SW480 (cell line): ENCODE measurements at regions not wholly inside any gene's neighbourhood (a gene's known extent, or its start where the extent isn't known, plus 50 kb on each side); places are given as distances from the start of the nearest gene placed in this dataset.
A peak's percentile ranks its signal among the peaks of the same experiment; 100 is the strongest.
"Not testable (repeated sequence)": the region's sequence is repeated elsewhere in the genome, so short reads cannot be mapped to it uniquely, and the experiment has no call there.

ENCODE experiments used
- DNase-seq: peaks from one replicate; pipeline ENCODE4 v3.0.0-alpha.2; 2016; ENCODE audit warnings: low spot score

DNA sequence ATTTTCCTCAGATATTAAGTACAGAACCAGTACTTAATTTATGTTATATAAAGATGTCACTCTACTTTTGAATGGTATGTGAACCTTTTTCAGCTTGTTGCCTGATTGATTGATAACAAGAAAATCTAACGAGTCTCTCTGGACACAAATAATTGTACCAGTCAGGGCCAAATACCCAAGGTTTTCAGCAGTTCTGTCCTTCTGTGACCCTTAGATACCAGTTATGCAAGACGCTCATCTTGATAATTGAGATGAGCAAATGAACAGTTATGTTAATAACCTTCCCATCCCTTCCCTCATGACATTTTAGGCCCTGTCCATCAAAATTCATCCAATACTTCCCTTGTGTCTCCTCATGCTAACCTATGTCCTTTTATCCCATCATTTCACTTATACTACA lies 185.9 kb upstream of the G2E3 start:
- DNase-seq: no peak

DNA sequence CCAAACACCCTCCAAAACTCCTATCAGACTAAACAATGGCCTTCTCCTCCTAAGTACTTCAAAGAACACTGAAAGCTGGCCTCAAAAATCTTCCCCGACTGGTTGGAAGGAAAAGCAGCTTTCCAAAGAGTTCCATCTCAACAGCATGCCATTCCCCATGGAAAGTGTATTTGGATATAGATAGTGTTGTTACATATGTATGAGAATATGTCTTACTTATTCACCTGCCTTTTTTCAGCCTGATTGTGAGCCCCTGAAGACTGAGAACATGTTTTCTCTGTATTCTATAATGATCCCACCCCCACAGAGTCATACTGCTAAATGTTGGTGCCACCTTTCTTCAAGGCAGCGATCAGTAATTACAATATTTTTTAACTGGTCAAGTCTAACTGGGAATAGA lies 185.4 kb upstream of the G2E3 start:
- DNase-seq: no peak

DNA sequence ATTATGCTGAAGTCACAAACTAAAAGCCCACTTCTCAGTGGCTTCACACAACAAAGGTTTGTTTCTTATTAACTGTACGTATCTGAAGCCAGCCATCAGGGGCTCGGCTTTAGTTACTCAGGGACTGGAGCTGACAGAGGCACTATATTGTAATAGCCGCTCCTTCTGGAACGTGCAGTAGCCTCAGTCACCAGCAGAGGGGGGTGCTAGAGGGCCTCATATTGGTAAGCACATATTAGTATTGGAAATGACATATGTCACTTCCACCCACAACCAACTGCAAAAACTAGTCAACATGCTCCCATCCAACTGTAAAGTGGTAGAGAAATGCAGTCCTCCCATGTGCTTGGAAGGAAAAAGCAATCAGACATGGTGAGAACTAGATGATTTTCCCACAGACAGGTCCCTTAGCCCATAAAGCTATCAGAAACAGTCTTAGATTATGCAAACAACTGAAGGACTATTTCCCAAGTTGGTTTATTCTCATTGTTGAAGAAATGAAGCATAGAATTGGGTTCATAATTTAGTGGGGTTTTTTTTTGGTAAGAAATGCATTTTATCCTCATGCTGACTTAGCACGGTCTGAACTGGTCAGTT lies 183.6 kb upstream of the G2E3 start:
- peak; percentile 34 for DNase-seq

DNA sequence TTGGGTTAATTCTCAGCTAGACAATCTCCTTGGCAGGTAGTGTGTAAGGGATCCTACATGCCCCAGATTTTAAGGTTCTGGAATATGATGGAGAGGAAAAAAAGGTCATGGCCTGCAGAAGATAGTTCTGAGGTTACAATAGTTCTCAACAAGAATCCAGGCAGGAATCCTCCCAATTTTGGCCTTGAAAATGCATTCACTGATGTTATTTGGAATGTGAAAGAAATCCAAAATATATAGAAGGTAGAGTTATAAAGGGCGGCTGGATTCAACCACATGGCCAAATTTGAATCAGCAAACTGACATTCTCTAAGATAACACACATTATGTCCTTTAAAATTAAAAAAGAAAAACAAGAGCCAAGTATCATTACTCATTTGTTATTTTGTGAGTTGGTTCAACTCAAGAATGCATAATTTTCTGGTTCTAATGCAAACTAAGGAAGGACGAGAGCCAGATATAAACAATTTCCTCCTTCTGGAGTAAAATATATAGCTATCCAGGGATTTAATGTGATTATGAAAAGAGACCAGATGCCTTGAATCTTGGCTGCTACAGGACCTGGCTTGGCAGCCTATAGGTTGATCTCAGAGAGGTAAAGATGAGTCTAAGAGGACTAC lies 177.0 kb upstream of the G2E3 start:
- no peak for DNase-seq

DNA sequence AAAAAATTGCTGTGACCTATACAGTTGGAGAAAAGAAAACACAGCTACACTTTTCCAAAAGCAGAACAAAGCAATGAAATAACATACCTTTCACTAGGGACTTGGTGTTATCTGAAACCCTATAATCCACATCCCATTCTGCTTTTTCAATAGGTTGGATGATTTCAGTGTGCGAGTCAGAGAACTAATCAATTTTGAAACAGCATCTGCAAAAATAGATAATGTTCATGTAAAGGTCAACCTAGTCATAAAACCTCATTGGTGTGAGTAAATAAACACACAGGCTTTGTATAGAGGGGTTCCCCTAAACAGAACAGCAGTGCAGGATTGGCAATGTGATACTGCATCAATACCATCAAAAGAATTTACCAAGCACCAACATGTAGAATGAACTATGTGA lies 173.0 kb upstream of the G2E3 start:
- no peak for DNase-seq

DNA sequence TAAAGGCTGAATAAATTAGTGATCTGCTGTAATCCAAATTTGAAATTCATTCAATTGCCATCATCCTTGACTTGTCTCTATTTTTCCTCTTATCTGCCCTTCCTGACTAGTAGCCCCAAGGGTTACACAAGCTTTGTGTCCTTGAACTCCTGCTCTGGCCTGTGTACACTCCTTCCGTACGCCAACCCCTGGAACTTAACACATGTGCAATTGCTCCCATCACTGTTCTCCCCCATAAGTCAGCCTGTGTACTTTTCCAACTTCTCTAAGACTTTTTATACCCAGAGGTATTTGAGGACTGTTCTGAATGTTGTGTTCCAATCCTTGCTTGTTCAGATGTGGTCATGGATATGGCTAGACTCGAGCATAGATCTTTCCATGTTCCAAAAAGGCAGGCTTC lies 171.1 kb upstream of the G2E3 start:
- no peak for DNase-seq

DNA sequence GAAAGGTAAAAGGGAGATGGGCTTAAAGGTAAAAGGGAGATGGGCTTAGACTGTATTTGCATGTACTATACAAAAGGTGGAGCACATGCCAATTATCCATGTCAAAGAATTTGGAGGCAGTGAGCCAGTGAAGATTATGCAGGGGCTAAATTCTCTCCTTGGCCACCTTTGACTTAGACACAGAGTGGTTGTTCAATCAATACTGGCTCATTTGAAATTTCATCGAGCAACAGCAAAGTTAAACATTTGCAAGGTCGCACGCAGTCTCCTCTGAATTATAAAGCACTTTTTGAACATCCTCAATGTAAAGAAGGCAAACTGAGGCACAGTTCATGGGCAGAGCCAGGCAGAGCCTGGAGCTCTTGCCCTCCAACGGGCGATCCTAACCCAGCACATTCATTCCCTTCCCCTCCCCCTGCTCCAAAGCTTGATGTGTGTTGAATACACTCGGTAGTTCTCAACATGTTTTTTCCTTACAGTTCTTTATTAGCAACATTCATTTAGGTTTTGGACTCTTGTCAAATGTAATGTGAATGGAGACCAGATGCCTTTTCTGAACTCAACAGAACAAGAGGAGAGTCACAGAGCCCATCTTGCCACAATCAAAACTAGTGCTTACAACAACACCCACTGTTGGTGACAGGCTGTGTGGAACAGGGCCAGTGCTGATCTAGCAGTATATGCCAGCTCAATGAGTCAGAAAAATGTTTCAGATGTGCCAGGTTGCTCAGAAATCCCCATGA lies 169.7 kb upstream of the G2E3 start:
- DNase-seq: no peak

DNA sequence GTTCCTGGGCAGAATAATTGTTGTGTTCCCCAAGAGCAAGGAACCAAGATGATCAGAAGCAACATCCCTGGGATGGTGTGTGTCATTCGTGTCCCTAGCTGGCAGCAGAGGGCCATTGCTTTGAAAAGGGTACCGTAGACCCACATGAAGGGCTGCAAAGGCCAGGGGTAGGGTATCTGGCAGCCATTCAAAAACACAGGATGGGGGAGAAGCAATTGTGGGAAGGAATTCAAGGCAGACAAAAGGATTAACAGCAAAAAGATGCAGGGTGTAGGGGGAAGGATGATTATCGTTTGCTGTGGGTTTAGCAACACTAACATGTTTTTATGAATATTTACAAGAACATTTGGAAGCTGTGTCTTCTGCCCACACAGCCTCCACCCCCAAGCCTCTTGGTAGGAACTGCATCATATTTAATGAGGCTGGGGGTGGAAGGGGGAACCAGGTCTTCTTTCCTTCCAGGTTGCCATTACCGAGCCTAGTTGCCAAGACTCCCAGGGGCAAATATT lies 169.0 kb upstream of the G2E3 start:
- no peak for DNase-seq

DNA sequence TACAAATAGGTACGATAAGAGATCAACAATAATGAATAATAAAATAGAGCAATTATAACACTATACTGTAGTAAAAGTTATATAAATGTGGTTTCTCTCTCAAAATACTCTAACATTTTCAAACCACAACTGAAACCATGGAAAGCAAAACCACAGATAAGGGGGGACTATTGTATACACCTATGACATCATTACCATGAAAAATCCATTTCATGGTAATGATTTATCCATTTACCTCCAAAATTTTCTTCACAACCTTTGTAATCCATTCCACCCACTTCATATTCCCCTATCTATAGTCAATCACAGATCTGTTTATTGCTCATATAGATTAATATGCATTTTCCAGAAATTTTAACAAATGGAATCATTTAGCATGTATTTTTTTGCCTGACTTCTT lies 163.9 kb upstream of the G2E3 start:
- DNase-seq: no peak

DNA sequence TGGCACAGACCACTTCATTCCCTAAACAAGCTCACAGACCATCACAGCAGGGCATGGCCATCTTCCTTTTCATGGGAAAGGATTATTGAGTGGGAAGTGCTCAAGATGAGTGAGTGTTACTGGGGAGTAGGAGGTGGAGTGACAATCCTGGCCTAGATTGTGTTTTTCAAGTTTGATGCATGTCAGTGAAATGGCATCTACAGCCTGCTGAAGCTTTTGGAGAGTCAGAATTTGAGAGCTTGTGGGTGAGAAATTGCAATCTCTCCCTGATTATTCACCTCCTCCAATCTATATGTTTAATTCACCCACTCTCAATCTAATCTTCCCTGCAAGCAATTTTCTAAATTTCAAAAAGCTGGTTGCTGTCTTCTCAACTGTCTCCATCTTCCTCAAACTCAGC lies 156.1 kb upstream of the G2E3 start:
- no peak for DNase-seq

DNA sequence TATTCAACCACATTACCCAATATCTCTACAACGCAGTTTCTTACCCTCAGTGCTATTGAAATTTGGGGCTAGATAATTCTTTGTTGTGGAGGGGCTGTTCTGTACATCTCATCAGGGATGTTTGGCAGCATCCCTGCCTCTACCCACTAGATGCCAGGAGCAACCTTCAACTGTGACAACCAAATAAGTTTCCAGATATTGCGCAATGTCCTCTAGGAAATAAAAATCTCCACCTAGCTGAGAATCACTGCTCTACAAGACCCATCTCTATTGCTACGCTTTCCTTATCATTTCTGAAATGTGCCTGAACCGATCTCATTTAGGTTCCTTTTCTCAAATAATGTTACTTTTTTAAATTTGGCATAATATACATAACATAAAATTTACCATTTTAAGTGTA lies 155.2 kb upstream of the G2E3 start:
- DNase-seq: no peak

DNA sequence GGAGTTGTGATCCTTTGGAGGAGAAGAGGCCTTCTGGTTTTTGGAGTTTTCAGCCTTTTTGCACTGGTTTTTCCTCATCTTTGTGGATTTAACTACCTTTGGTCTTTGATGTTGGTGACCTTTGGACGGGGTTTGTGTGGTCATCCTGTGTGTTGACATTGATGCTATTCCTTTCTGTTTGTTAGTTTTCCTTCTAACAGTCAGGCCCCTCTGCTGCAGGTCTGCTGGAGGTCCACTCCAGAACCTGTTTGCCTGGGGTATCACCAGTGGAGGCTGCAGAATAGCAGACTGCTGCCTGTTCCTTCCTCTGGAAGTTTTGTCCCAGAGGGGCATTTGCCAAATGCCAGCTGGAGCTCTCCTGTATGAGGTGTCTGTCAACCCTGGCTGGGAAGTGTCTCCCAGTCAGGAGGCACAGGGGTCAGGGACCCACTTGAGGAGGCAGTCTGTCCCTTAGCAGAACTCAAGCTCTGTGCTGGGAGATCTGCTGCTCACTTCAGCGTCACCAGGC lies 149.4 kb upstream of the G2E3 start:
- DNase-seq: not testable (repeated sequence)

DNA sequence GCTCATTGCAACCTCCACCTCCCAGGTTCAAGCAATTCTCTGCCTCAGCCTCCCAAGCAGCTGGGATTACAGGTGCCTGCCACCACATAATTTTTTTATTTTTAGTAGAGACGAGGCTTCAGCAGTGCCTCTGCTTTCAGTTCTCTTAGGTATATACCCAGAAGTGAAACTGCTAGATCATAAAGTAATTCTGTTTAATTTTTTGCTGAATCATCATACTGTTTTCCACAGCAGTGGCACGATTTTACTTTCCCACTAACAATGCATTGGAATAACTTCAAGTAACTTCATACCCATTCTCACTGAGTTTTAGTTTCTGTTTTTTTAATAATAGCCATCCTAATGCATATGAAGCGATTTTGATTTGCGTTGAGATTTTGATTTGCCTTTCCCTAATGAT lies 148.0 kb upstream of the G2E3 start:
- DNase-seq: no peak

DNA sequence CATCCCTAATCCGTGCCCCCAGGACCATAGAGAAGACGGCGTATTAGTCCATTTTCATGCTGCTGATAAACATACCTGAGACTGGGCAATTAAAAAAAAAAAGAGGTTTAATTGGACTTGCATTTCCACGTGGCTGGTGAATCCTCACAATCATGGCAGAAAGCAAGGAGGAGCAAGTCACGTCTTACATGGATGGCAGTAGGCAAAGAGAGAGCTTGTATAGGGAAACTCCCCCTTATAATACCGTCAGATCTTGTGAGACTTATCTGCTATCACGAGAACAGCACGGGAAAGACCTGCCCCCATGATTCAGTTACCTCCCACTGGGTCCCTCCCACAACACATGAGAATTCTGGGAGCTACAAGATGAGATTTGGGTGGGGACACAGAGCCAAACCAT lies 145.8 kb upstream of the G2E3 start:
- not testable (repeated sequence) for DNase-seq

DNA sequence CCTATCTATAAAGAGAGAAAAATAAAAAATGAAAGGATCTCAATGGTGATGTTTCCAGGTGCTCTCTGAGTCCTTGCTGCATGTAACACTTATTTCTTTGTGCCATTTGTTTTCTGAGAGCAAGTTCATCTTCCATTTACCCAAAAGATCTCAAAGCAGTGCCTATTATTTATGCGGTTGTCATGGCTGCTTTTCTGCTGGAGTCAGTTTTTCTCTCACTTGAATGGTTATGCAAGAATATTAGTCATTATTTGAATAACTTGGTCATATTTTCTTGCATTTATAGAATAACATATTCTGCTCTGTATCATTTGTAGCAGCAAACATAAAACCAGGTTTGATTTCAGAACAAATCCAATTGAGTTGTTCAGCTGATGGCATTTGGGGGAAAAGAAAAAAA lies 141.8 kb upstream of the G2E3 start:
- DNase-seq: no peak

DNA sequence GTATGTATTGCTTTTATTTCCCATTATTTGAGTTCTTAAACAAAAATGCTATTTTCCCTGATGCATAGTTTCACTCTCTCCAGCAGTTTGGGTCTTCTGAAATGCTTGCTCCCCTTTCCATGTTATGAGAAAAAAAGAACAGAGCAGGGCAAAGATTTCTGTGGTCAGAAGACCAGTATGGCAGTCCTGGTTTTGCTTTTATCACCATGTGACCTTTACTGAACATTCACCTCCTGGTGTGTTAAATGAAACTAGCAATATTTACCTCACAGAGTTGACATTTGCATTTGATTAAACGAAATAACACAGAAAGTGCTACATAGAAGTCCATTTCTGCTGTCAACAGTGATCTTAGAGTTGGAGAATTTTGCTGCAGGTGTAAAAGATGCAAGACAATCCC lies 141.0 kb upstream of the G2E3 start:
- DNase-seq: no peak

DNA sequence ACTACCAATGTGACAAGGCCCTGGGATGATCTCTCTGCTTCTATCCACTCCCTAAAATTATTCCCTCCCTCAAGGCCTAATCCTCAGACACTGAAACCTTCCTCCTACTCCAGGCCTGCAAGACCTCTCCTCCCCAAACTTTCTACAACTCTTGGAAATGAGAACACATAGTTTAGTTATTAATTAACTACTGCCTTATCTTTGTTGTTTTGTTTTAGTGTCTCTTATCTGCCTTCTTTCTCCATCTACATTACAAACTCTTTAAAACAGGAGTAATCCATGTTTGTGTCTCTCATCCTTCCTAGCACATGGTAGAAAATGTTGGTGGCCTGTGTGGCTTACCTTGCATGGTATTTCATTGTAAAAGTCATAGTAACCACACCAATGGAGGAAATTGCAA lies 139.9 kb upstream of the G2E3 start:
- no peak for DNase-seq

DNA sequence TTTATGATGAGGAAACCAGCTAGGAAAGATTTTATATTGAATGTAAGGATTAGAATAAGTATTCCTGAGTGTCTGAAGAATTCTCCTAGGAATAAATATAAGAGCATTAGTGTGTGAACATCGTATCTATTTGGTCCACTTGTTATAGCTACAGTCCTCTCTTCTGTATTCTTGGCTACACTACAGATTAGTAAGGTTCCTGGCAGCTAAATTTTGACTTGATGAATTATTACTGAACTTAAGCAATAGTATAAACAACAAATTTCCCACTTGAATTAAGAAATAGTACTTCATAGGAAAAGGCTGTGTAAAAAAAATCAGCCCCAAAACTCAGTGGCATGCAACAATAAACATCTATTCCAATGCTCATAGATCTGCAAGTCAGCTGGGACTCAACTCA lies 138.4 kb upstream of the G2E3 start:
- DNase-seq: no peak

DNA sequence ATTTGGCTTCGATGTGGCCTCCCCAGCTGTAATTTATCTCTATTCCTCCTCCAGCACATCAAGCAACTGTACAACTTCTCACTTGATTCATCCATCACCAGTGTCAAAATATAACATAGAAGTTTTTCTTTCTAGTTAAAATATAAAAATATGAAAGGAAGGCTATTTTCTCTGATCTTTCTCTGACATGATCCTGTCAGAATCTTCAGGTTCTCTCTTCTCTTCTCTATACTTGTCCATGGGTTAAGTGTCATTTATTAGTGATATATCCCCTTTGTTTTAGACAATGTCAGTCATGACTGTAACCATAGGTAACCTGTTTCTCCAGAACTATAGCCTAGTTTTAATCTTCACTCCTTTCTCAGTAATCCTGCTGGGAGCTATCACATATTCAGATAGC lies 132.5 kb upstream of the G2E3 start:
- no peak for DNase-seq

DNA sequence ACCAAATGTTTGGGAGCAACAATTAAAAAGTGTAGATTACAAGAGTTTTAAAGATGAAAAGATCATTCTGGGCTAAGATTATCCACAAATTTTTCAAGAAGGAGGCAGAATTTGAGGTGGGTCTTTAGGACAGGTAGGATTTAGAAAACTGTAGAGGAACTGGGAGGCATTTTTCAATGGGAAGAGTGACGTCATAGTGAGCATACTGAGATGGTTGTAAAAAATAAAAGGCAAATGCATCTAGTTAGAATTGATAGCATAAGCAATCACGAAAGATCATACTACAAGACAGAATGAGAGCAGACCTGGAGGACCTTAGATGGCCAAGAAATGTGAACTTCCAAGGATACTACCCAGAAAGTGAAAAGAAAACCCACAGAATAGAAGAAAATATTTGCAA lies 131.6 kb upstream of the G2E3 start:
- no peak for DNase-seq

DNA sequence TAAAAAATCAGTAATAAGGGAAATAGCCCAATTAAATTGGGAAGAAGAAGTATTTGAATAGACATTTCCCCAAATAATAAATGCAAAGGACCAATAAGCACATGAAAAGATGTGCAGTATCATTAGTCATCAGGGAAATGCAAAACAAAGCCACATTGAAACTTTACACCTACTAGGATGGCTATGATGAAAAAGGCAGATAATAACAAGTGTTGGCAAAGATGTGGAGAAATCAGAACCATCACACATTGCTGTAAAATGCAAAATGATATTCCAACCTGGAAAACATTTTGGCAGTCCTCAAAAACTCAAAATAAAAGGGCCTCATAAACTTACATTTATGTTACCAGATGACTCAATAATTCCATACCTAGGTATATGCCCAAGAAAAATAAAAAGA lies 131.1 kb upstream of the G2E3 start:
- no peak for DNase-seq

DNA sequence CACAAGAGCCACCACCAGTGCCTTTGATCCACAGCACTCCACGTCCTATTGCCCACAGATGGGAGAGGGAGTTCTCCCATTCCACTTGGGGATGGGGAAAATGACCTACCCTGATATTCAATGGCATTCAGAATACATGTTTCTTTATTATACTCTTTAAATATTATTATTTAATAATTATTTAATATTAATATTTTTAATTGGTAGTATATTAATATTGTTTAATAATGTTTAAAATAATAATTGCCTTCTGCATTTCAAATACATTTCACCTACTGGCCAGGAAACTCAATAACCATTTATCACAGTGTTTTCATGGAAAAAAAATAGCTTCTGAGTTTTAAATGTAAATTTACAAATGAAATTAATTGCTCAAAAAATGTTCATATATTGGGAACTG lies 127.4 kb upstream of the G2E3 start:
- no peak for DNase-seq

DNA sequence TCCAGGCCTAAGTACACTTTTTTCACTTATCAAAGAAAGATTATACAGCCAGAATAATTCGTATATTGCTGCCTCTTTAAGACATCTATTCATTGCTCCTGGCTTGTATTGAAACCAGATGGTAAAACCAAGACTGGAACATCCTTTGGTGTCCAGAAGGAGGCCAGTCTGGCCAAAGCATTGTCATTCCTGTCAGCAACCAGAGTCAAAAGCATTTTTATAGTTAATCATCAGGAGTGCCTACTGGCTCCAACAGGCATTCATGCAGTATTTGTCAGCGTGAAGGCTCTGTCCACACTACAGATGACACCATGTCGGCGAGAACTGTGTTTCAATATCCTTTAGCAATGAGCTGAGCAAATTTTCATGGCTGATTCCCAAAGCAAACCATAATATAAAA lies 118.0 kb upstream of the G2E3 start:
- DNase-seq: no peak
